ENCODE measurements at regions not wholly inside any gene's neighbourhood (a gene's known extent, or its start where the extent isn't known, plus 50 kb on each side); places are given as distances from the start of the nearest gene placed in this dataset.

DNA sequence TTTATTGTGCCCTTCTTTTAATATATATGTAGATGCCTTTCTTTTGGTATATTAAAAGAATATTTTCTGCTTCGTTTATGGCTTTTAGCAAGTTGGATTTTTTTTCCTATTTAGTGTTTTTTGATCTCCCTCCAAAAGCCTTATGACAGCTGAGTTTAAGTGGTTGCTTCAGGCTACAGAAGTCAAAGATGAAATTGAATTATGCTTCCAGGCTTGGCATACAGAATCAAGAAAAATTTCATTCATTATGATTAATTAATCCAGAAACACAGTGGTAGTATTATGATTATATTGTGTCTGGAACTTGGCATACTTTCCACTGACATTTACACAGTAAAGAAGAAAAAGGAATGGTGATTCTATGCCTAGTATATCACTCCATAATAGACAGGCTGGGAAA lies 63.8 kb upstream of the SEM1 start:
- TF ChIP-seq, protein P1, sequence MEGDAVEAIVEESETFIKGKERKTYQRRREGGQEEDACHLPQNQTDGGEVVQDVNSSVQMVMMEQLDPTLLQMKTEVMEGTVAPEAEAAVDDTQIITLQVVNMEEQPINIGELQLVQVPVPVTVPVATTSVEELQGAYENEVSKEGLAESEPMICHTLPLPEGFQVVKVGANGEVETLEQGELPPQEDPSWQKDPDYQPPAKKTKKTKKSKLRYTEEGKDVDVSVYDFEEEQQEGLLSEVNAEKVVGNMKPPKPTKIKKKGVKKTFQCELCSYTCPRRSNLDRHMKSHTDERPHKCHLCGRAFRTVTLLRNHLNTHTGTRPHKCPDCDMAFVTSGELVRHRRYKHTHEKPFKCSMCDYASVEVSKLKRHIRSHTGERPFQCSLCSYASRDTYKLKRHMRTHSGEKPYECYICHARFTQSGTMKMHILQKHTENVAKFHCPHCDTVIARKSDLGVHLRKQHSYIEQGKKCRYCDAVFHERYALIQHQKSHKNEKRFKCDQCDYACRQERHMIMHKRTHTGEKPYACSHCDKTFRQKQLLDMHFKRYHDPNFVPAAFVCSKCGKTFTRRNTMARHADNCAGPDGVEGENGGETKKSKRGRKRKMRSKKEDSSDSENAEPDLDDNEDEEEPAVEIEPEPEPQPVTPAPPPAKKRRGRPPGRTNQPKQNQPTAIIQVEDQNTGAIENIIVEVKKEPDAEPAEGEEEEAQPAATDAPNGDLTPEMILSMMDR (IDR thresholded peaks at IDR 0.05), result no peak
- no peak for TF ChIP-seq POLR2A (IDR thresholded peaks at IDR 0.05; ENCODE audit: low read depth)

Measured in esophagus muscularis mucosa (tissue), 3 donors.